ENCODE measurements at regions not wholly inside any gene's neighbourhood (a gene's known extent, or its start where the extent isn't known, plus 50 kb on each side); places are given as distances from the start of the nearest gene placed in this dataset.
"Not testable (repeated sequence)": the region's sequence is repeated elsewhere in the genome, so short reads cannot be mapped to it uniquely, and the experiment has no call there.

GRCh38 chr2:149773006-149773405 is 185.4 kb upstream of the MMADHC start:
- TF ChIP-seq POLR2A (IDR thresholded peaks at IDR 0.05; ENCODE audit: low read depth, low read length), result no peak
- FAIRE-seq, result peak; percentile 43

GRCh38 chr2:149768320-149768799 is 180.8 kb upstream of the MMADHC start:
- DNase-seq (ENCODE audit: insufficient read length, low spot score) (no peak), FAIRE-seq (peak; percentile 82)
- TF ChIP-seq POLR2A (IDR thresholded peaks at IDR 0.05; ENCODE audit: low read depth, low read length), result no peak

More at GRCh38 chr2:149773006-149773405, 185.4 kb upstream of the MMADHC start:
- no peak for DNase-seq (ENCODE audit: insufficient read length, low spot score)

- FAIRE-seq, result peak; percentile 98
Measured at GRCh38 chr2:149767516-149767974, 180.0 kb upstream of the MMADHC start.

GRCh38 chr2:149766339-149766738 is 178.8 kb upstream of the MMADHC start:
- no peak for TF ChIP-seq POLR2A (IDR thresholded peaks at IDR 0.05; ENCODE audit: low read depth, low read length)
- DNase-seq (ENCODE audit: insufficient read length, low spot score), result no peak
- FAIRE-seq, result no peak

More at GRCh38 chr2:149767516-149767974, 180.0 kb upstream of the MMADHC start:
- TF ChIP-seq POLR2A (IDR thresholded peaks at IDR 0.05; ENCODE audit: low read depth, low read length), result no peak
- DNase-seq (ENCODE audit: insufficient read length, low spot score), result no peak

GRCh38 chr2:149765636-149766035 is 178.1 kb upstream of the MMADHC start:
- FAIRE-seq (peak; percentile 15), DNase-seq (ENCODE audit: insufficient read length, low spot score) (no peak)
- TF ChIP-seq POLR2A (IDR thresholded peaks at IDR 0.05; ENCODE audit: low read depth, low read length), result no peak

GRCh38 chr2:149765003-149765402 is 177.4 kb upstream of the MMADHC start:
- no peak for TF ChIP-seq POLR2A (IDR thresholded peaks at IDR 0.05; ENCODE audit: low read depth, low read length)
- FAIRE-seq (peak; percentile 11), DNase-seq (ENCODE audit: insufficient read length, low spot score) (no peak)

GRCh38 chr2:149763358-149763757 is 175.8 kb upstream of the MMADHC start:
- DNase-seq (ENCODE audit: insufficient read length, low spot score) (no peak), FAIRE-seq (no peak)
- TF ChIP-seq POLR2A (IDR thresholded peaks at IDR 0.05; ENCODE audit: low read depth, low read length), result no peak

DNA sequence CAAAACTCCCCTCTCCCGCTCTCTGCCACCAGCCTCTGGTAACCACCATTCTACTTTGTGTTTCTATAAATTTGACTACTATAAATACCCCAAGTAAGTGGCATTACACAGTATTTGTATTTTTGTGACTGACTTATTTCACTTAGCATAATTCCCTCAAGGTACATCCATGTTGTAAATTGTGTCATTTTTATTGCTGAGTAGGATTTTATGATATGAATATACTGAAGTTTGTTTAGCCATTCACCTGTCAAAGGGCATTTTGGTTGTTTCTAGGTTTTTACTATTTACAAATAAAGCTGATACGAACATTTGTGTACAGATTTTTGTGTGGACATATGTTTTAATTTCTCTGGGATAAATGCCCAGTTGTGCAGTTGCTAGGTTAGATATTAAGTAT is 174.0 kb upstream of the MMADHC start:
- DNase-seq (ENCODE audit: insufficient read length, low spot score), result no peak
- FAIRE-seq, result no peak
- no peak for TF ChIP-seq POLR2A (IDR thresholded peaks at IDR 0.05; ENCODE audit: low read depth, low read length)

- not testable (repeated sequence) for FAIRE-seq
Measured at GRCh38 chr2:149759382-149759781, 171.8 kb upstream of the MMADHC start.

GRCh38 chr2:149754722-149755121 is 167.1 kb upstream of the MMADHC start:
- not testable (repeated sequence) for DNase-seq (ENCODE audit: insufficient read length, low spot score); FAIRE-seq

More at GRCh38 chr2:149759382-149759781, 171.8 kb upstream of the MMADHC start:
- not testable (repeated sequence) for DNase-seq (ENCODE audit: insufficient read length, low spot score)

- FAIRE-seq, result no peak
Measured at GRCh38 chr2:149747456-149747855, 159.9 kb upstream of the MMADHC start.

DNA sequence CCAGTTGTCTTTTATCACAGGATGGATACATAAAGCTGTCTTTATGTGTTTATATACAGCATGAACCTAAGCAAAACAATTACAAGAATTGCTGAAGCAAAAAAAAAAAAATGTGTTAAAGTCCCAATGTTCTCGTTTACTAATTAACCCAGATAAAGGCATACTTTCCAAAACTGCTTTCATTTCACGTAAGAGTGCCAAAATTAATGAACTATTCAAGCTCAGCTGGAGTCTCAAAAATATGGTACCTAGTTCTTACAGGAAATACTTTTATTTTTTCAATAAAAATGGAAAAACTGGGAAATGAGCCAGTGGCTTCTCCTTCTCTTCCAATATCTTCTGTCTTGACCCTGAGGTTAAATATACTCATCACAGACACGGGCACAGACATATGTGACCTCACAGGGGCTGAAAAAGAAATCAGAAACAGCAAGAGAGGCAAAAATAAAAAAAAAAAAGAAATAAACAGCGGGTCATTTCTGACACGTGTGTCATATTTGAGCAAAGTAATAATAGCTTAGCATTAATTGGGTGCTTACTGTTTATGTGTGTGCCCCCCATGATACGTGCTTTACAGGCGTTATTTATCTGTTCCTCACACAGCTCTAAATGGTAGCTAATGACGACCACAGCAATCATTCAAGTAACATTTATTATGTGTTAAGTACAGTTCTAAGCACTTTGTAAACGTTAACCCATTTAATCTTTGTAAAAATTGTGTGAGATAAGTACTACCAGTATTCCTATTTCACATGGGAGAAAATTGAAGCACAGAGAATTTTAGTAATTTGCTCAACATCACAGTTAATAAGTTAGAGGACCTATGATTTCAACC is 158.0 kb upstream of the MMADHC start:
- FAIRE-seq (no peak), DNase-seq (ENCODE audit: insufficient read length, low spot score) (no peak)
- TF ChIP-seq POLR2A (IDR thresholded peaks at IDR 0.05; ENCODE audit: low read depth, low read length), result no peak

More at GRCh38 chr2:149747456-149747855, 159.9 kb upstream of the MMADHC start:
- TF ChIP-seq POLR2A (IDR thresholded peaks at IDR 0.05; ENCODE audit: low read depth, low read length), result no peak
- DNase-seq (ENCODE audit: insufficient read length, low spot score), result no peak

DNA sequence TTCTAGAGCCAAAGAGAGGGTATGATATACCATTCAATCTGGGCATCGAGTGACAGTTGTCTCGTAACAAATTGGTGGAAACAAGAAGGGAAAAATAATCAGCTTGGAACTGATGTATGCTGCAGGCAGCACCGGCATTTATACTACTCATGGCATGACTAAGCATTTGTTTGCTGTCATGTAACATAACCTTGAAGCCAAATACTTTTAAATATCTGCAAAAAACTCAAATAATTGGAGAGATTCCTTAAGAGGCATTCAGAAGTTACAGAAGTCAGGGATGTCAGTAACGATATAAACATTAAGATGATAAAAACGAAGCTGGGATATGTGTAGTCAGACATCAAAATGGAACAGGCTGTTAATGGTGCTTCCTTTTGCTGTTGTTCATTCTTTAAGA is 157.3 kb upstream of the MMADHC start:
- TF ChIP-seq POLR2A (IDR thresholded peaks at IDR 0.05; ENCODE audit: low read depth, low read length), result no peak
- peak; percentile 68 for FAIRE-seq
- DNase-seq (ENCODE audit: insufficient read length, low spot score), result no peak

- peak; percentile 86 for FAIRE-seq
- DNase-seq (ENCODE audit: insufficient read length, low spot score), result peak; percentile 12
- TF ChIP-seq POLR2A (IDR thresholded peaks at IDR 0.05; ENCODE audit: low read depth, low read length), result no peak
Measured at GRCh38 chr2:149743842-149744448, 156.4 kb upstream of the MMADHC start.
